ENCODE measurements at regions not wholly inside any gene's neighbourhood (a gene's known extent, or its start where the extent isn't known, plus 50 kb on each side); places are given as distances from the start of the nearest gene placed in this dataset.
A peak's percentile ranks its signal among the peaks of the same experiment; 100 is the strongest.

- no peaks in the 10 kb centered on the region for H3K27me3 ChIP-seq (ENCODE audit: control insufficient read depth, insufficient read depth, low read length)
- no peak overlapping the region for H3K4me3 ChIP-seq (ENCODE audit: low read depth, low read length)
- CTCF ChIA-PET: interaction anchor here (1.3 kb wide), 1 partner anchor 11 kb away, joined by 3 read pairs; no protein-coding TSS in a partner anchor
- POLR2A ChIA-PET: no interaction called here
- DNase-seq (ENCODE audit: low read depth, low spot score): no peak
- TF ChIP-seq, protein P1, sequence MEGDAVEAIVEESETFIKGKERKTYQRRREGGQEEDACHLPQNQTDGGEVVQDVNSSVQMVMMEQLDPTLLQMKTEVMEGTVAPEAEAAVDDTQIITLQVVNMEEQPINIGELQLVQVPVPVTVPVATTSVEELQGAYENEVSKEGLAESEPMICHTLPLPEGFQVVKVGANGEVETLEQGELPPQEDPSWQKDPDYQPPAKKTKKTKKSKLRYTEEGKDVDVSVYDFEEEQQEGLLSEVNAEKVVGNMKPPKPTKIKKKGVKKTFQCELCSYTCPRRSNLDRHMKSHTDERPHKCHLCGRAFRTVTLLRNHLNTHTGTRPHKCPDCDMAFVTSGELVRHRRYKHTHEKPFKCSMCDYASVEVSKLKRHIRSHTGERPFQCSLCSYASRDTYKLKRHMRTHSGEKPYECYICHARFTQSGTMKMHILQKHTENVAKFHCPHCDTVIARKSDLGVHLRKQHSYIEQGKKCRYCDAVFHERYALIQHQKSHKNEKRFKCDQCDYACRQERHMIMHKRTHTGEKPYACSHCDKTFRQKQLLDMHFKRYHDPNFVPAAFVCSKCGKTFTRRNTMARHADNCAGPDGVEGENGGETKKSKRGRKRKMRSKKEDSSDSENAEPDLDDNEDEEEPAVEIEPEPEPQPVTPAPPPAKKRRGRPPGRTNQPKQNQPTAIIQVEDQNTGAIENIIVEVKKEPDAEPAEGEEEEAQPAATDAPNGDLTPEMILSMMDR (IDR thresholded peaks at IDR 0.05; ENCODE audit: low read depth, low read length): no peak
- H3K27ac ChIP-seq (ENCODE audit: low read depth, low read length): no peak overlapping the region
- no peaks in the 10 kb centered on the region for H3K9me3 ChIP-seq (ENCODE audit: control insufficient read depth, insufficient read depth, low read length)
Observed at GRCh38 chr11:121696177-121696871, 243.6 kb upstream of the SORL1-AS1 start.

GRCh38 chr11:121692236-121692635 is 239.5 kb upstream of the SORL1-AS1 start:
- no peaks in the 10 kb centered on the region for H3K9me3 ChIP-seq (ENCODE audit: control insufficient read depth, insufficient read depth, low read length)
- TF ChIP-seq, protein P1 (IDR thresholded peaks at IDR 0.05; ENCODE audit: low read depth, low read length): no peak
- H3K4me3 ChIP-seq (ENCODE audit: low read depth, low read length): no peak overlapping the region
- ChIA-PET POLR2A (no interaction called here), CTCF (interaction anchor here (0.6 to 0.7 kb wide), 2 partner anchors 18 to 884 kb away, joined by 3 to 7 read pairs; no protein-coding TSS in a partner anchor)
- DNase-seq (ENCODE audit: low read depth, low spot score): no peak
- H3K27ac ChIP-seq (ENCODE audit: low read depth, low read length): no peak overlapping the region
- no peaks in the 10 kb centered on the region for H3K27me3 ChIP-seq (ENCODE audit: control insufficient read depth, insufficient read depth, low read length)

DNA sequence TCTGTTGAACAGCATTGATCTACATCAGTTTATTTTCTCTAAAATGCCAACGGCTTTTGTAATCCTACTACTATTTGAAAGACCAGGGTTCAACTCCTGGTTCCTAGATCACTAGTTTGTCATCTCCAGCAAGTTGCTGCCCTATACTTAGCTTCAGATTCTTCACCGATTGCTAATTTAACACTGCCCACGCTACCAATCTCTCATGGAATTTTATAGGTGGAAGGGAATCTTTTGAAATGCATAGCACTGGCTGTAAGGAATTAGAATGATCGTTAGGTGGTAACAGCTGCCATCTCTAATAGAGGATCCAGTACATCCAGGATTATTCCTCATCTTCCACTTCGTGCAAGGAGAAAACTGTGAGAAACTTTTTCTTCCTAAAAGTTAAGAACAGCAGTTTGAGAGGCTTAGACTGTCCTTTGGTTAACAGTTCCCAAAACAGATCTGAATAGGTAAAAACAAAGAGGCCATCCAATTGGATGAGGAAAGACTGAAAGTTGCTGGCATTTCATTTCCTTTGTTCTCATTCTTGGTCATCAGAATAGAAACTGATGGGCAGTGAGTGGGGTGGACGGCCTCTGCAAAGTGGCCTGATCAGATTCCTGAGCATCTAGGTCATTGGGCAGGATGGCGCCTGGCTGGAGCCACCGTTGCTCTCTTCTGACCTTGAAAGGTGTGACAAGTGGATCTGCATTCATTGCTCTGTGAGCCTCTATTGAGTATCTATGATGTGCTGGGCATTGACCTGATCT is 236.3 kb upstream of the SORL1-AS1 start:
- H3K27ac ChIP-seq (ENCODE audit: low read depth, low read length): no peak overlapping the region

DNA sequence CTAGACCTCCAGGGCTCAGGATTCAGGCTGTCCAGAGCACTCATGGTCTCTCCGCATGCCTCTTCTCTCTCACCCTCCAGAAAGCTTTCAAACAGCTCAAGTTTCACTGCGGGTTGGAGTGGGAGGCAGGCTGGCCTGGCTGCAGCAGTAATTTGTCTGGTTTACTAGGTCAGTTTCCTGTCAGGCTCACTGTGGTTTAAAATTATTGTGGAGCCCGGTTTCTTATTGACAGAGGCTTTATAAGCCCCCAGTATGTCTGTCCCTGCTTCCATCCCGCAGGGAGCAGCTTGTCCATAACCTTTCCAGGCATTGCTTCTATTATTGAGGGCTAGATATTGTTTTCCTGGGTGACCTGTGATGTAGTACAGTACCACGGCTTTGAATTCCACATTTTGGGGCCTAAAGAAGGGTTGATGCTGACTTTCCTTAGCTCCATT is 235.3 kb upstream of the SORL1-AS1 start:
- no peak overlapping the region for H3K27ac ChIP-seq (ENCODE audit: low read depth, low read length)
- DNase-seq (ENCODE audit: low read depth, low spot score): peak; percentile 23
- H3K9me3 ChIP-seq (ENCODE audit: control insufficient read depth, insufficient read depth, low read length): no peaks in the 10 kb centered on the region
- TF ChIP-seq, protein P1 (IDR thresholded peaks at IDR 0.05; ENCODE audit: low read depth, low read length): no peak
- ChIA-PET POLR2A (no interaction called here), CTCF (no interaction called here)
- H3K4me3 ChIP-seq (ENCODE audit: low read depth, low read length): no peak overlapping the region
- no peaks in the 10 kb centered on the region for H3K27me3 ChIP-seq (ENCODE audit: control insufficient read depth, insufficient read depth, low read length)

More for the DNA sequence above, 236.3 kb upstream of the SORL1-AS1 start:
- no peaks in the 10 kb centered on the region for H3K9me3 ChIP-seq (ENCODE audit: control insufficient read depth, insufficient read depth, low read length)
- POLR2A ChIA-PET: no interaction called here
- H3K4me3 ChIP-seq (ENCODE audit: low read depth, low read length): no peak overlapping the region
- no peak for DNase-seq (ENCODE audit: low read depth, low spot score)
- TF ChIP-seq, protein P1 (IDR thresholded peaks at IDR 0.05; ENCODE audit: low read depth, low read length): no peak
- CTCF ChIA-PET: no interaction called here
- H3K27me3 ChIP-seq (ENCODE audit: control insufficient read depth, insufficient read depth, low read length): no peaks in the 10 kb centered on the region

DNA sequence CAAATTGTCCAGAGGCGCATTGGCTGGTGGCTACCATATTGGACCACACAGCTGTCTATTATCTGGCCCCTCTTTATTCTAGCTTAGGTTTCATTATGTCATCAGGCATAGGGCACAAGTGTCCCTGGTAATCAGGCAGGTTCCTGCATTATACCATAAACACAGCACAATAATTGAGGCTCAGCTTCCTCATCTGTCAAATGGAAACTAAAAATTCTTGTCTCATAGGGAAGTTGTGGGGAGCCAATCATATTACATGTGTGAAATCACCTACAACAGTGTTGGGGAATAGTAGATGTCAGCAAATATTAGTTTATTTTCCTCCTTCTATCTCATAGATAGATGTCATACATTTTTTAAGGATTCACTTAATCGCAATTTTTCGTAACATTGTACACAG is 231.0 kb upstream of the SORL1-AS1 start:
- Histone ChIP-seq H3K4me3 (ENCODE audit: low read depth, low read length) (no peak overlapping the region), H3K27me3 (ENCODE audit: control insufficient read depth, insufficient read depth, low read length) (no peaks in the 10 kb centered on the region), H3K27ac (ENCODE audit: low read depth, low read length) (no peak overlapping the region), H3K9me3 (ENCODE audit: control insufficient read depth, insufficient read depth, low read length) (no peaks in the 10 kb centered on the region)
- no peak for DNase-seq (ENCODE audit: low read depth, low spot score)
- ChIA-PET CTCF (no interaction called here), POLR2A (no interaction called here)
- TF ChIP-seq, protein P1 (IDR thresholded peaks at IDR 0.05; ENCODE audit: low read depth, low read length): no peak
